Chondrocyte (in vitro differentiated cells): ENCODE measurements at regions not wholly inside any gene's neighbourhood (a gene's known extent, or its start where the extent isn't known, plus 50 kb on each side); places are given as distances from the start of the nearest gene placed in this dataset.

Experiments
- DNase-seq: peaks from one replicate; pipeline ENCODE4 v3.0.0; 2021; ENCODE audit warnings: mixed read lengths, low spot score
- H3K27ac Mint-ChIP-seq: one replicate; pipeline ENCODE4 v1.8.0; 2021; ENCODE audit warnings: mild to moderate bottlenecking, moderate library complexity, mixed read lengths; ENCODE audit not compliant: unreplicated experiment
- H3K27me3 Mint-ChIP-seq: 2 replicates; pipeline ENCODE4 v1.8.0; 2021; ENCODE audit warnings: low read depth, mixed read lengths
- H3K36me3 Mint-ChIP-seq: 2 replicates; pipeline ENCODE4 v1.8.0; 2021; ENCODE audit warnings: low read depth, mixed read lengths
- H3K4me1 Mint-ChIP-seq: 2 replicates; pipeline ENCODE4 v1.8.0; 2021; ENCODE audit warnings: low read depth, mild to moderate bottlenecking, mixed read lengths
- H3K4me3 Mint-ChIP-seq: one replicate; pipeline ENCODE4 v1.8.0; 2021; ENCODE audit warnings: mild to moderate bottlenecking, moderate library complexity, mixed read lengths; ENCODE audit not compliant: unreplicated experiment
- H3K9me3 Mint-ChIP-seq: 2 replicates; pipeline ENCODE4 v1.8.0; 2021; ENCODE audit warnings: low read depth, mixed read lengths
- TF ChIP-seq, protein P1 (sequence below): fragments of 200-600 bp; sonication (generic); IDR thresholded peaks from 2 replicates; pipeline ENCODE4 v1.5.0; 2021; ENCODE audit warnings: antibody characterized with exemption, mild to moderate bottlenecking, moderate library complexity

DNA sequence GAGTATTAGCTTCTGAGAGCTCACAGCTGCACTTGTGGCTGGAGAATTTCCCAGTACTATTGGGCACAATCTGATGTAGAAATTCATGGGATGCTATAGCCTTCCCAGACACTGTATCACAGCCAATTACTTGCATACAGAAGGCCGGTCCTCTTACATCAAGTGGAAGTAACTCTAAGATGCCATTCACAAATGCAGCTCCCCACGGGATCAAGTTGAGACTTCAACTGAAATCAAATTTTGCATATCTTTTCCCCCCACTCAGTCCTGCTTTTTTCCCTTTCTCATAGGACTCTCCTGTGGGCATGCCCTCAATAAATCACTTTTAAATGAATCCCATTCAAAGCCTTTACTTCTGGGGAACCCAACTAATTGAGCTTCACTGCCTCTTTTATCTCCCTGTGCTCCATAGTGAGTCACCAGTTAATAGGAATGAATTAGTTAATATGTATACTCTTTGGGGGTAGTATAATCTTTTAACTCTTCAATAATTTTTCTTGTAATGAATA, 1970.8 kb downstream of the OLFM4 start:
- Mint-ChIP-seq H3K4me3 (no peak overlapping the region), H3K27ac (no peak overlapping the region), H3K9me3 (peaks cover 8% of the 10 kb centered on the region), H3K36me3 (no peaks in the 10 kb centered on the region), H3K27me3 (no peaks in the 10 kb centered on the region), H3K4me1 (no peaks in the 10 kb centered on the region)
- DNase-seq, result no peak
- TF ChIP-seq, protein P1, sequence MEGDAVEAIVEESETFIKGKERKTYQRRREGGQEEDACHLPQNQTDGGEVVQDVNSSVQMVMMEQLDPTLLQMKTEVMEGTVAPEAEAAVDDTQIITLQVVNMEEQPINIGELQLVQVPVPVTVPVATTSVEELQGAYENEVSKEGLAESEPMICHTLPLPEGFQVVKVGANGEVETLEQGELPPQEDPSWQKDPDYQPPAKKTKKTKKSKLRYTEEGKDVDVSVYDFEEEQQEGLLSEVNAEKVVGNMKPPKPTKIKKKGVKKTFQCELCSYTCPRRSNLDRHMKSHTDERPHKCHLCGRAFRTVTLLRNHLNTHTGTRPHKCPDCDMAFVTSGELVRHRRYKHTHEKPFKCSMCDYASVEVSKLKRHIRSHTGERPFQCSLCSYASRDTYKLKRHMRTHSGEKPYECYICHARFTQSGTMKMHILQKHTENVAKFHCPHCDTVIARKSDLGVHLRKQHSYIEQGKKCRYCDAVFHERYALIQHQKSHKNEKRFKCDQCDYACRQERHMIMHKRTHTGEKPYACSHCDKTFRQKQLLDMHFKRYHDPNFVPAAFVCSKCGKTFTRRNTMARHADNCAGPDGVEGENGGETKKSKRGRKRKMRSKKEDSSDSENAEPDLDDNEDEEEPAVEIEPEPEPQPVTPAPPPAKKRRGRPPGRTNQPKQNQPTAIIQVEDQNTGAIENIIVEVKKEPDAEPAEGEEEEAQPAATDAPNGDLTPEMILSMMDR, result no peak

DNA sequence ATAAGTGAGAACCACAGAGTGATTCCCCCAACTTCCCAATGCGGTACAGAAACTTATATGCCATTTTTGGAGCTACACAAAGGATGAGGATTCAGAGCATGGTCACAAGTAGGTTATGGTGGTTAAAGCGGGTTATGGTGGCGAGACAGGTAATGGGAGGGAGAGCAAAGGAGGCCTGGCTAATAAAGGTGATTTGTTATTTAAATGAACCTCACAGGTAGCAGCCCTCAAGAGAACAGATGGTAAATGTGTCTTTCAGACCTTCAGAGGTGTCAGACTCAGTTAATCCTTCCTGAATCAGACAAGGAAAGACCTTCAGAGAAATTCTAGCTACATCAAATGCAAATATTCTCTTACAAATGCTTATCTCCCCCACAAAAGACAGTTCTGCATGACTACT, 1971.4 kb downstream of the OLFM4 start:
- H3K27ac Mint-ChIP-seq, result no peak overlapping the region
- no peak for DNase-seq
- no peaks in the 10 kb centered on the region for H3K4me1 Mint-ChIP-seq

DNA sequence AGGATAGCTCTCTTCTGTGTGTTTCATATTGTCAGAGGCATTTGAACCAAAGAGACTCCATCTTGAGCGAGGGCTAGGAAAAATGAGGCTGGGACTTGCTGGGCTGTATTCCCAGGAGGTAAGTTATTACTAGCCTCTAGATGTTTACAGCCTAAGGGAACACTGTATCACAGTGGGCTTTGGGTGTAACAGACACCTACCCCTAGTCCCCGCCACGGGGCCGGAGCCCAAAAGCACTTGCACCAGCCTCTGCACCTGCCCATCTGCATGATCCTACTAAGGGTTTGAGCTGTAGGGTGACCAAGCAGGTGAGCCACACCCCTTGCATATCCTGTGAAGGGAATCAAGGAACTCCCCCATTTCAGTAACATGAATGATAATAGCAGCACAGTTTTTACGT, 1972.2 kb downstream of the OLFM4 start:
- Mint-ChIP-seq H3K27ac (no peak overlapping the region), H3K4me1 (no peaks in the 10 kb centered on the region)

More for the DNA sequence above, 1971.4 kb downstream of the OLFM4 start:
- no peaks in the 10 kb centered on the region for H3K27me3 Mint-ChIP-seq
- H3K36me3 Mint-ChIP-seq, result no peaks in the 10 kb centered on the region
- peaks cover 8% of the 10 kb centered on the region for H3K9me3 Mint-ChIP-seq
- TF ChIP-seq, protein P1, result no peak
- no peak overlapping the region for H3K4me3 Mint-ChIP-seq

DNA sequence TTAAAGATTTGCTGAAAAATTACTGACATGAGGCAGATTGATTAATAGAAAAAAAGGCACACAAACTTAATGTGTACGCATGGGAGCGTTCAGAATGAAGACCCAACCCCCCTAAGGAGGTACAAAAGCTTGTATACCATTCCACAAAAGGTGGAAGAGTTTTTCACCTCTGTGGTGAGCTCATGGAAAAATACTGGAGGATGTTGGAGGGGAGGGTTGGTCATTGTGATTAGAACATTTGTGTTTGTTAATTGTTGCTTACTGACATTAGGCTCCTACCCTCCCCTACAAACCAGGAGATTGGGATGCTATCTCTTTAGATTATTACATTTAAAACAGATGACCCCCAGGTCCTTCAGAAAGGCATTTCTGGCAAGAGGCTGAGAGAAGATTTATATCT, 1973.3 kb downstream of the OLFM4 start:
- TF ChIP-seq, protein P1, result no peak
- Mint-ChIP-seq H3K4me3 (no peak overlapping the region), H3K4me1 (no peaks in the 10 kb centered on the region)

More for the DNA sequence above, 1972.2 kb downstream of the OLFM4 start:
- TF ChIP-seq, protein P1, result no peak
- Mint-ChIP-seq H3K27me3 (no peaks in the 10 kb centered on the region), H3K9me3 (peaks cover 10% of the 10 kb centered on the region), H3K36me3 (no peaks in the 10 kb centered on the region), H3K4me3 (no peak overlapping the region)
- DNase-seq, result no peak

DNA sequence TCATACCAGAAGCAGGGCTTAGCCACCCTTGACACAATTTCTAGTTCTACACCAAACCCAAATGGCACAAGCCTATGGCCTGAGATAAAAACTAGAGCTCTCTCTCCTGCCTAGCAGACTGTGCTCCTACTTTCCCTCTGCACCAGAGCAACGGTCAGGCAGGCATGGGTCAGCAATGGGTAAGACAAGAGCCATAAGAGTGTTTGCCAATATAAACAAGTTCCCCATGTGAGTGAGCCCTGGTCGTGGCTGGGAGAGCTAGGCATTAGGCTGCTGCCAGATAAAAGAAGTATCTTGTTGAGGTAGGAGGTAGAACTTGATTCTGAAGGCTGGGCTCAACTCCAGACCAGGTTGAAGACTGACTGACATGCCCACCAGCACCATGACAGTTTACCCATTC, 1979.1 kb downstream of the OLFM4 start:
- no peaks in the 10 kb centered on the region for H3K36me3 Mint-ChIP-seq
- H3K27ac Mint-ChIP-seq, result no peak overlapping the region
- TF ChIP-seq, protein P1, result no peak
- DNase-seq, result no peak
- no peak overlapping the region for H3K4me3 Mint-ChIP-seq
- H3K27me3 Mint-ChIP-seq, result no peaks in the 10 kb centered on the region
- peaks cover 8% of the 10 kb centered on the region for H3K9me3 Mint-ChIP-seq
- H3K4me1 Mint-ChIP-seq, result no peaks in the 10 kb centered on the region

More for the DNA sequence above, 1973.3 kb downstream of the OLFM4 start:
- no peak for DNase-seq
- no peak overlapping the region for H3K27ac Mint-ChIP-seq
- no peaks in the 10 kb centered on the region for H3K27me3 Mint-ChIP-seq
- H3K9me3 Mint-ChIP-seq, result peaks cover 8% of the 10 kb centered on the region
- no peaks in the 10 kb centered on the region for H3K36me3 Mint-ChIP-seq
